ENCODE measurements at regions not wholly inside any gene's neighbourhood (a gene's known extent, or its start where the extent isn't known, plus 50 kb on each side); places are given as distances from the start of the nearest gene placed in this dataset.

DNA sequence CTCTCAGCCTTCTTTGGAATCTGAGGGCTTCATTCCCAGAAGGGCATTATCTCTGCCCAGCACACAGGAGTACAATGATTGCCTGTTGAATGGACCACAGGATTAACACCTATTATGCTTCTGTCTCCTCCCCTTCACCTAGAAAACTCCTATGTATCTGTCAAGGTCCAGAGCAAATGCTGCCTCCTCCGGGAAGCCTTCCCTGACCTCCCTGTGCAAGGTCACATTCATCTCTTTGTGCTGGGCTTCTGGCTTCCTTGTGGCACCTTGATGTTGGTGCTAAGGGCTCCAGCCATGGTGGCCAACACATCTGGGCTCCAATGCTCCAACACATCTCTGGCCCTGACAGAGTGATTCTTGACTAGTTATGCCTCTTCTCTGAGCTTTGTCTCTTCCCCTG lies 49.9 kb upstream of the ATP2B2 start:
- no peak for DNase-seq (ENCODE audit: extremely low read depth, low read depth)

DNA sequence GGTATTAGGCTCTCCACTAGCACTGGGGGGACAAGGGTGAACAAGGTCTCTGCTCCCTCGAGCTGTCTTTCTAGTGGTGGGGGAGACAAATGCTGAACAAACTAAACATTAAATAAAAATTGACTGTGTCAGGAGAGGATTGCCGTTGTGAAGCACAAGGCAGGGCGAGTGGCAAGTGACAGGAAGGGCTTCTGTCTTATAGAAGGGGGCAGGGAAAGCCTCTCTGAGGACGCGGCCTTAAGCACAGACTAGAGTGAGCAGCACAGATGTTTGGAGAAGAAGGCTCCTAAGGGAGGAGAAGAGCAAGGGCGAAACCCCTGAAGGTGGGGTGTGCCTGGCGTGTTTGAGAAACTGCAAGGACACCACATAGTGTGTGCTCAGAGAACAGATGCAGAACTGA lies 50.9 kb upstream of the ATP2B2 start:
- no peak for DNase-seq (ENCODE audit: extremely low read depth, low read depth)

DNA sequence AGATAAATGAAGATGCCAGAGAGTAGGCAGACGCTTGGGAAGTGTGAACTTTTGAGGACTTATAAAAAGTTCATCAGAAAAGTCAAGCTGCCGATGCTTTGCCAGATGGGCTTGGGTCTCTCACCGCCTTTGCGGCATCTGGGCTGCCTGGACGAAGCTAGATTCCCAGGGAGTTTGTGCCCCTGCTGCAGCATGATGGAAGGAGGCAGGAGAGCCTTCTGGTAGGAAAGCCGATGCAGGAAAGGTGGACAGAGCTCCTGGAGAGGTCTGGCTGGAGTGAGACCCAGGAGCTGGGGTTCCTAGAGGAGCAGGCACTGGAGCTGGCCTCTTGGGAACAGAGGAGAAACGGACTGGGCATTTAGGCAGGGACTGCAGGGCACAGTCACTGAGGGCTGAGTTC lies 51.9 kb upstream of the ATP2B2 start:
- no peak for DNase-seq (ENCODE audit: extremely low read depth, low read depth)

DNA sequence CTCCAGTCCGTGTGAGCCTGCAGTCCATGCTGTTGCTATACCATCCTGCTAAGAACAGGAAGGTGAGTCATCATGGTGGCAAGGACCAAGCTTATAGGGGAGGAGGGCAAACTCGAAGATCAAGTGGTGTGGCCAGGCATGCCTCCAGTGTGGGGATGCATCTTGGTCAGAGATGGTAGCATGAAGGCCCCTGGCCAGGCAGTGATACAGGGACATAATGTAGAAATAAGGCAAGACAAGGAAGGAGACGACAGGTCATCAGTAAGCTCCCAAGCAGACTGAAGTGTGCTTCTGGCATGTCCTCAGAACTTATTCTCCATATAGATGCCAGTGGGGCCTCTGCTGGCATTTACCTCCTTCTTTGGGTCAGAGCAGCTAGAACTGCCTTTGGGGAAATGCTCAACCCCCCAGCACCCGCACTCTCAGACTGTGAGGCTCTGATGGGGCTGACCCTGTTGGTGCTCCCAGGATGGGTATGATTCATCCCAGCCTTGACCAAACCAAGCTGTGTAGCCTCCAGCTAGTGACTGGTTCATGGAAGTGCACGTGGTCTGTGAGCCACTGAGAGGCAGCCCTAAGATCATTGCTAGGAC lies 52.5 kb upstream of the ATP2B2 start:
- DNase-seq (ENCODE audit: extremely low read depth, low read depth): no peak

DNA sequence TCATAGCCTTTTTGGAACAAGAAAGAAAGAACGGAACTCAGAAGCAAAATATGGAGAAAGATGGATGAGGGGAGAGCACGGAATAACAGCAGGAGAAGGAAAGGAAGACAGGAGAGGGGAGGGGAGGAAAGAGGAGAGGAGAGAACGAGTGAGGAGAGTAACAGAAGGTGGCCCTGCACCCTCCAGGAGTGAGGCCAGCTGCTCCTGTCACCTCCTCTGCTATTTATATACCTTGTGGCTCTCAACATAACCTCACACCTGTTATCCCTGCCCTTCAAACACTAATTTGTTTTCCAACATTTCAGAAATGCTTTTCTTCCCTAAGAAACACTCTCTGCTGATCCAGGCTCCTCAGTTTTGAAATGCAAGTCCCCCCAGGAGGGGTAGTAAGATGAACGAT lies 53.4 kb upstream of the ATP2B2 start:
- no peak for DNase-seq (ENCODE audit: extremely low read depth, low read depth)

DNA sequence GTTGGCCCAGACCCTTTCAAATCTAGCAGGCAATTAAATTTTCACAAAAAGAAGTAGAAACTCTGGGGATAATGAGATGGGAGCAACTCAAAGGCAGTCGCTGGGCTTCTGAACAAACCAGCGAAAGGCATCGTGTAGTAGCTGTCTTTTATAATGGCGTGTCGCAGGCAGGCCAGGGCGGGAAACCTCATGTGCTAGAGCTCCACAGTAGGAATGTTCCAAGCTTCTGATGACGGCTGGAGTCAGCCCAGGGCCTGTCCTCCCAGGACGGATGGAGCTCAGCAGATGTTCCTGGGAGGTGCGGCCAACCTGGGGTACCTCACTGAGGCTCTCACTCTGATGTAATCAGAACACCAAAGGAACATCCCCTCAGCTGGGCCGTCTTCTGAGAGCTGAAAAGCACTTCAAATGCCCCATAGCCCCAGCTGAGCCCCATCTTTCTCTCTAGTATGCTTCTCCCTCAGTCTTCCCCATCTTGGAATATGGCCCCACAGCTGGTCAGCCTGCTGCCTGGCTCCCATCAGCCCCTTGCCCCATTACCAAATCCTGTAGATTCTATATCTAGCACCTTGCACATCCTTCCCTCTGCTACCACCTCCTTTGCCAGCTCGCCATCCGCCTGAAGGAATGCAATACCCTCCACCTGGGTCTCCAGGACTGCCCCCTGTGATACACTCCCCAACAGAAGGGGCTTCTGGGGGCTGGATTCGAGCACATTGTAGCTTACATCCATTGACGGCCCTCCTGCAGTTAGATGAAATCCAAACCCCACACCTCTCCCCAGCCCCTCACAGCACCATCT lies 54.9 kb upstream of the ATP2B2 start:
- no peak for DNase-seq (ENCODE audit: extremely low read depth, low read depth)

DNA sequence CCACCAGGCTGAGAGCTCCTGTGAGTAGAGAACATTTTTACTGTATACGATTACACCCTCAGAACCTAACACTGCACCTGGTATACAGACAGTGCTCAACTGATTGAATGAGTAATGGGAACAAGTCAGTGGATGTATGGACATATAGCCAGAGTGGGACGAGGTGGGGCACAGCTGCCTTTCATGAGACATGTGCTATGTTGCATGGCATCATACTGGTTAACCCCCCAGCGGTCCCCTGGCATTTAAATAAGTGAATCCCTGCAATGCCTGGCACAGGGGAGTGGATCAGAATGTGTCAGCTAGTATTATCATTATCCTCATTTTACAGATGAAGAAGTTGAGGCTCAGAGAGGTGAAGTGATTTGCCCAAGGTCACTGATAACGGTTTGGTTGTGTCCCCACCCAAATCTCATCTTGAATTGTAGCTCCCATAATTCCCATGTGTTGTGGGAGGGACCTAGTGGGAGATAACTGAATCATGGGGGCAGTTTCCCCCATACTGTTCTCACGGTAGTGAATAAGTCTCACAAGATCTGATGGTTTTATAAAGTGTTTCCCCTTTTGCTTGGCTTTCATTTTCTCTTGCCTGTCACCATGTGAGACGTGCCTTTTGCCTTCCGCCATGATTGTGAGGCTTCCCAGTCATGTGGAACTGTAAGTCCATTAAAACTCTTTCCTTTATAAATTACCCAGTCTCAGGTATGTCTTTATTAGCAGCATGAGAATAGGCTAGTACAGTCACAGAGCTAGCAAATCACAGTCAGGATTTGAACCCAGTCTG lies 56.0 kb upstream of the ATP2B2 start:
- no peak for DNase-seq (ENCODE audit: extremely low read depth, low read depth)

DNA sequence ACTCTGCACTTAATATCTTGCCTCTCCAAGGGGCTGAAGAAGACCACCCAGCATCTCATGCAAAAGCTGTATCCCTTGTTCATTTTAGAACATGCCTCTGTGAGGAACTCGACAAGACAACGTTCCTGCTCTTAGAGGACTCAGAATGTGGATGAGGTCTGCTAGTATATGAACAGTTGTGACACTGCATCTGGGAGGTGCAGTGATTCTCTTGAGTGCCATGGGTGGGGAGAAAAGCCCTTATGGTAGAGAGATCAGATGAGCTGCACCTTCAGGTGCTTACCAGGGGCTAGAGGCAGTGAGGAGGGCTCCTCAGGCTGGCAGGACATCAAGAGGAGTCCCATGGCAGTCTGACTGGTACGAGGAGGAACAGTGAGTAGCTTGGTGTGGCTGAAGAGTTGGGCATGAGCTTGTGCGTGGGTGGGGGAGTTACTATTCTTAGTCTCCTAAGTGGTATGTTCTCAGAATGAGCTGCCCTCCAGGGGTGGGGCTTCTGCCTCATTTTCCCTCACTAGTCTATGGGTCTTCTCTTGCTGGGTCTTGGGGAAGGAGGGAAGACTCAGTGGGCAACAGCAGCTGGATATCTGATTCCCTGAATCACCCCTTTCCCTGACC lies 56.7 kb upstream of the ATP2B2 start:
- DNase-seq (ENCODE audit: extremely low read depth, low read depth): no peak

DNA sequence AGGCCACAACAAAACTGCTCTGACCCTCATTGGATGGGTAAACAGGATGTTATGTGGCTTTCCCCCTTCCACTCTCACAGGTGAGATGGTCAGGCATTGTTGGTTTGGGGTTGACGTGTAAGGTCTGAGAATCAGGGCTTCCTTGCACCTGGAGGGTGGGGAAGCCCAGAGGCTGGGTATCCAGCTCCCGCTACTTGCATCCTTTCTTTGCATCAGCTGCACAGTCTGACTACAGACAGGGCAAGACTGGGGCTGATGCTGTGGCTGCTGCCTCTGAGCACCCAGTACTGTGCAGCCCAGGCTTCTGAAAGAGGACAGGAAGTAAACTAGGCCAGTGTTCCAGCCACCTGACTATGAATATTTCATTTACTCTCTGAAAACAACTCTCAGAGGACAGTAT lies 58.0 kb upstream of the ATP2B2 start:
- DNase-seq (ENCODE audit: extremely low read depth, low read depth): no peak

DNA sequence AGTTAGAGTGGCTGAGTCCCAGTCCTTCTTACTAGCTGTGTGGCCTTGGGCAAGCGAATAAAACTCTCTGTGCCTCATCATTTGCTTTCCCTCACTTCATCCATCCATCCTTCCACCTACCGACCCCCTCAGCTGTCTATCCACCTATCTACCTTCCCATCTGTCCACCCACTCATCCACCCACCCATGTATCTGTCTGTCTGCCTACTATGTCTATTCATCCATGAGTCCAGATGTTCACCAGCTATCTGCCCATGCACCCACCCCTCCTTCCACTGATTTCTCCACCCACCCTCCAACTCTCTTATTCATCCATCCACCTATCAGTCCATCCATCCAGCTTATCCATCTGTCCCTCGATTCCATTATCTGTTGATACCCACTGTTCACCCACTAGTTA lies 60.4 kb upstream of the ATP2B2 start:
- no peak for DNase-seq (ENCODE audit: extremely low read depth, low read depth)

DNA sequence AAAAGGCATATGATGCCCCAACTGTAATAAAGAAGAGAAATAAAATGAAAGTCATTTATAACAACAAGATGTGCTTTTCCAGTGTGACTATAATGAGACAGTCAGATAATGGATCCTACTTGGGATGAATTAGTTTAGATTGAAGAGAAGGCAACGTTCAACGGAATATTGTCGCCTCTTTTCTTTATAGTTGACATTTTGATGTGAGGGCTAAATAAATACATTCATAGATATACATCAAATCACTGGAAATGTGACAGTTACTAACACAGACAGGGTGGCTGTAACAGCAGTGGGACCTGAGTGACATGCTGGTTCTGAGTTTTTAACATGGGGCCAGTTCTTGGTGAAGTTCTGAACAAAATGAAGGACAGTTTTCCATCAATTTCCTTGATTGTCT lies 61.1 kb upstream of the ATP2B2 start:
- DNase-seq (ENCODE audit: extremely low read depth, low read depth): no peak

DNA sequence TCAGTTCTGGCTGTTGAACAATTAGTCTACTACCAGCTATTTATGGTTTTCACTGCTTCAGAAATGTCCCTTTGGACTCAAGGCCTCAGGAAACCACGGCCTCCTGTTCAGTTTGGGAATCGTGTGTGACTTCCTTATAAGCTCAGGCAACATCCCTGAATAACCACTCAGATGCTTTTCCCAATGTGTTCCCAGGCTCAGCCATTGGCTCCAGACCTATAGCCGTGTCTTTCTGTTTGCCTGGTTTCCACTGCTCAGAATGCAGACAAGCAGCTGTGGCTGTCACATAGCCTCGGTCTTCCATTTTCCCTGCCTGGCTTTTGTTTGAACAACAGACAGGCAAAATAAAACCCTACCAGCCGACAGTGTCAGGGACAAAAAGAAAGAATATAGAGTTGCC lies 63.2 kb upstream of the ATP2B2 start:
- no peak for DNase-seq (ENCODE audit: extremely low read depth, low read depth)

DNA sequence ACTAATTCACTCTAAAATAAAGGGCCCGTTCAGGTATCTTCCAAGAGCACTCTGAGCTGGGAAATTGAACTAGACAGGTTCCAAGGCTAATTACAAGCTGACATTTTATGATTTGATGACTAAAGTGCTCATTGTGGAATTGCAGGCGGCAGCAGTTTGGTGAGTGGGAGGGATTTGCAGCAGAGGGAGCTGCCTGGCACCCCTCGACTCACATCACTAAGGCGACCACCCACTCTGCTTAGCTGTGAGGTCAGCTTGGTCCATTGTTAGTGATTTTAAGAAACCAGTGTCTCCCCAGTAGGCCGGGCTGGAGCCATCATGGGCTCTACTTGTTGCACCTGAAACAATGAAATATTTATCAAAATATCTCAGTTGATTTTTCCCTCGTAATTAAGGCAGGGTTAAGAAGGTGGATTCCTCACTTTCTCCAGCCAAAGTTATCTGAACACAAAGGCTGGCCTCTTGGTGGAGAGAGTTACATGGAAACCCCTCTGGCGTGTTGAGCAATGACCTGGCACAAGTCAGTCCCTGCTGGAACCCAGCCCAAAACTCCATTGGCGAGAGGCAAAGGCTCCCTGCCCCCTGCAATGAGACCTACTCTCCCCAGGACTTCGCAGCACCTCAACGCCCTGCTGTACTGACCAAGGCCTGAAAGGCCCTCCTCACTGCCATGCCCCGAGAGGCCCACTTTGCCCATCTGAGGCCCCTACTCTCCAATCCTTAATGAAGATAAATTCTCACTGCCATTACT lies 65.0 kb upstream of the ATP2B2 start:
- DNase-seq (ENCODE audit: extremely low read depth, low read depth): no peak

DNA sequence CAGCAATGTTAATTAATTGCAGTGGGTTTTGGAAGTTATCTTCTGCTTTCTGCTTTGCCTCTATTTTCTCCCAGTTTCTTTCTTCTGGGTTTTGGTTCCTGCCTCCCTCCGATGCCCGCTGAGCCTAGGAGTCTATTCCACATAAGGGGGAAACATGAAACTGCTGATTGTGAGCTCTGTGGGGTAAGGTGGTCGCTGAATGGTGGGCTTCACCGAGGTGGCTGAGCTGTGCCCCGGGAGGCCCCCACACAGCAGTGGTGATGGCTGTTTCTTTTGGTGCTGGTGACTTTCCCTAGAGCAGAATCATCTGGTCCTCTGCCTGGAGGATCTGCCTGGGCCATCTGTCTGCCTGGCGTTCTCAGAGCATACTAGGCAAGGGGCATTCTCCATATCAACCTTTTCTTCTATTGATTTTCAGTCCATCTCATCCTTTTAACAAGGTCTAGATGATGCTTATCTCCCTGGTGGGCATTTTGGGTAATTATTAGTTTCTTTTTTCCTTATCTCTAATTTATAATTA lies 68.8 kb upstream of the ATP2B2 start:
- no peak for DNase-seq (ENCODE audit: extremely low read depth, low read depth)

DNA sequence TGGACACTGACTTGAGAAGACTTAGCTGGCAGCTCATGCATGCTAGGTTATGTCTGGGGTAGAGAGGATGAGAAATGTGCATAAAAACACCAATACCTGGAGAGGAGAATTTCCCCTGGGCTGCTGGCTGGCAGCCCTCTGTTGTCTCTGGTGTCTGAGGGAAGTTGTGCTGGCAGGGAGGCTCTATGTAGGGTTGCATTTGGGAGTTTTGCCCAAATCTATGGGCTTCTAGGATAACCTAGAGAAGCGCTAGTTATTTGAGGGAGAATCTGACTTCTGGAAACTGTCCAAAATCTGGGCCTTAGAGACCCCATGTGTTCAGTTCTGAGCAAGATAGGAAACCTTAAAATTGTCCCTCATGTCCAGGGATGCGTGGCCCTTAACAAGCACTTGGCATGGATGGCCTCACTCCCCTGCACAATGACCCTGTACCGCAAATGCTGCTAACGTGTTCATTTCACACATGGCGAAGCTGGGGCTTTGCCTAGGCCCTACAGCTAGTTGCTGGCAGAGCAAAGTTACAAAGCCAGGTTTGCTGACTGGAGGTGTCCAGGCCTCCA lies 70.3 kb upstream of the ATP2B2 start:
- no peak for DNase-seq (ENCODE audit: extremely low read depth, low read depth)

DNA sequence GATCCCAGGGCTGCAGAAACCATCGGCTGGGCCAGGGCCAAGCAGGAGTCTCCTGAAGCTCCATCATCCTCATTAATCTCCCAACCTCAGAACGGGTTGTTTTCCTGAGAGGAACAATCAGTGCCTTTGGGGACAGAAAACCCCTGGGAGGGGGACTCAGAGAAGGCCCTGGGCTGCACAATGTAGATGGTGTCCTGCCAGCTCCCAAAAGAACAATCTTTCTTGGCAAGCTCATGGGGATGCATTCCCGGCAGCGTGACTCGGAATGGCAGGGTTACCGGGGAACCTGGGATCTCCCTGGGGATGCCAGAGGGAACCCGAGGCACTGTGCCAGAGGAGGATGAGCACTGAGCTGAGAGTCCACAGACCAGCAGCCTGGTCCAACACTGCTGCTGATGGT lies 72.1 kb upstream of the ATP2B2 start:
- no peak for DNase-seq (ENCODE audit: extremely low read depth, low read depth)

DNA sequence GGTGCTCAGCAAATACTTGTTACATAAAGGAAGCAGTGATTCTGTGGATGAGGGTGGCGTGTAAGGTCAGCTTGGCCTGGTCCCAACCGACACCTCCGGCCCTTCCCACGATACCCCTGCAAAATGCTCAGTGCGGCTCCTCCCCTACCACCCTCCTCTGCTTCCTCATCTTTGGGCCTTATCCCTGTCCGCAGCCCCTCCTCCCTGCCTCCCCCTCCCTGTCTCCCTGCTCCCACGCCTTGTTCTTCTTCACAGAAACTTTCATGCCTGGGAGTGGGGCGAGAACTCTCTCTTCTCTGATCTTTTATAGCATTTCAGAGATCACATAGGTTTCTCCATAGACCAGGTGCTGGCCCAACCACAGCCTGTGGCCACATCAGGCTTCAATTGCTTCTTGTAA lies 75.0 kb upstream of the ATP2B2 start:
- no peak for DNase-seq (ENCODE audit: extremely low read depth, low read depth)

DNA sequence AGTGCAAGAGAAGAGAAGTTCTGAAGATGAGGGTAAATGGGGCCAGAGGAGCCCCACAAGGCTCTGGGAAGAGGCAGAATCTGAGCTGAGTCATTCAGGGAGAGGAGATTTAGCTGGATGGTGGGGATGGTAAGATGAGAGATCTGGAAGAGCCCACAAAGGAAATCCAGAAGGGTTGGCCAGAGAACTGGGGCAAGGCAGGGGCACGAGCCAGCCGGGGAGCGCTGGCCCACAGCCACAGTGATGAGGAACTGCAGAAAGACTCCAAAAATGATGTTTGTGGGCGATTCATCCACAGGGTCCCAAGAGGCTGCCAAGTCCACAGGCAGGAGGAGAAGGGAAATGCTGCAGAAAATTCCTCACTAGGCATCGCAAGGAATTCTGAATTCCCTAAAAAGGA lies 75.9 kb upstream of the ATP2B2 start:
- DNase-seq (ENCODE audit: extremely low read depth, low read depth): no peak

DNA sequence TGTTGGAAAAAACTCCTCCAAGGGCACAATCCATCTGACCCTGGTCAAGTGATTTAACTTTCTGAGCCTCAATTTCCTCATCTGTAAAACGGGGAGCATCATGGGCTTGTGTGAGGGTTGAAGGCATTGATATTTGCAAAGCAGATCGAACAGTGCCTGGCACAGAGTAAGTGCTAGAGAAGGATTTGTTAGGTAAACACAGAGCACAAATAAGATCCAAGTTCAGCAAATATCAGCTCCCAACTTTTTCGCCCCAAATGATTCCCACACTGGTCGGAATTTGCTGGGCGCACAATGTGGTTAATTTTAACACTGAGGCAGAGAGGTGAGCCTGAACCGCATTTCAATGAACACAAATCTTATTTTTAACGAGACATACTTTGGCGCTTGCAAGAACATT lies 76.3 kb upstream of the ATP2B2 start:
- no peak for DNase-seq (ENCODE audit: extremely low read depth, low read depth)

DNA sequence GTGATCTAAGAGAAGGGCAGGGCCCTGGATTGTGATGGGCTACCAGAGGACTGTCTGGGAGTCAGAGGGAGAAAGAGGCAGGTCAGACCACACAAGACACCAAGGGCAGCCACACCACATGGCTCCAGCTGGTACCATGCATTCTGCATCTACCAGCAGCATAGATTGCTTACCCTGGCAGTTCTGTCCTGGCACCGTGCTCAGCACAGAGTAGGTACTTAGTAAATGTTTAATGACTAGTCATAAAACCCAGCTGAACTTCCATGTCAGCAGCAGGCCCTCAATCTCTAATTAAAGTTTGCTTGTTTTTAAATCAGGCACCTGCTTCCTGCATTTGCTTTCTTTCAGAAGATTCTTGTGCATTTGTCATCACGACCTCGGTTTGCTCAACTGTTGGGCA lies 77.3 kb upstream of the ATP2B2 start:
- DNase-seq (ENCODE audit: extremely low read depth, low read depth): no peak
